Ishikawa (cell line): ENCODE measurements at regions not wholly inside any gene's neighbourhood (a gene's known extent, or its start where the extent isn't known, plus 50 kb on each side); places are given as distances from the start of the nearest gene placed in this dataset.

ENCODE experiments used
- CEBPB ChIP-seq: IDR thresholded peaks from 2 replicates; pipeline ENCODE4 v1.6.1; 2012
- CREB1 ChIP-seq: IDR thresholded peaks from 2 replicates; pipeline ENCODE4 v1.6.1; 2012; ENCODE audit warnings: low read depth
- EGR1 ChIP-seq: IDR thresholded peaks from 2 replicates; pipeline ENCODE4 v1.6.1; 2012
- EP300 ChIP-seq: IDR thresholded peaks from 2 replicates; pipeline ENCODE4 v1.6.1; 2012; ENCODE audit warnings: borderline replicate concordance
- FOXM1 ChIP-seq: IDR thresholded peaks from 2 replicates; pipeline ENCODE4 v1.6.1; 2012; ENCODE audit warnings: low read depth, borderline replicate concordance
- RAD21 ChIP-seq: IDR thresholded peaks from 2 replicates; pipeline ENCODE4 v1.6.1; 2012; ENCODE audit warnings: low read depth
- TAF1 ChIP-seq: IDR thresholded peaks from 2 replicates; pipeline ENCODE4 v1.6.1; 2012; ENCODE audit warnings: low read depth, mild to moderate bottlenecking
- TCF12 ChIP-seq: IDR thresholded peaks from 2 replicates; pipeline ENCODE4 v1.6.1; 2012; ENCODE audit warnings: low read depth
- TEAD4 ChIP-seq: IDR thresholded peaks from 2 replicates; pipeline ENCODE4 v1.6.1; 2012
- YY1 ChIP-seq: IDR thresholded peaks from 2 replicates; pipeline ENCODE4 v1.6.1; 2012; ENCODE audit warnings: low read depth
- TF ChIP-seq, protein P1 (sequence below): IDR thresholded peaks from 2 replicates; pipeline ENCODE4 v1.6.1; 2012; ENCODE audit warnings: low read depth, mild to moderate bottlenecking
- TF ChIP-seq, protein P2 (sequence below): IDR thresholded peaks from 2 replicates; pipeline ENCODE4 v1.6.1; 2012
- TF ChIP-seq, protein P3 (sequence below): IDR thresholded peaks from 2 replicates; pipeline ENCODE4 v1.6.1; 2012

DNA sequence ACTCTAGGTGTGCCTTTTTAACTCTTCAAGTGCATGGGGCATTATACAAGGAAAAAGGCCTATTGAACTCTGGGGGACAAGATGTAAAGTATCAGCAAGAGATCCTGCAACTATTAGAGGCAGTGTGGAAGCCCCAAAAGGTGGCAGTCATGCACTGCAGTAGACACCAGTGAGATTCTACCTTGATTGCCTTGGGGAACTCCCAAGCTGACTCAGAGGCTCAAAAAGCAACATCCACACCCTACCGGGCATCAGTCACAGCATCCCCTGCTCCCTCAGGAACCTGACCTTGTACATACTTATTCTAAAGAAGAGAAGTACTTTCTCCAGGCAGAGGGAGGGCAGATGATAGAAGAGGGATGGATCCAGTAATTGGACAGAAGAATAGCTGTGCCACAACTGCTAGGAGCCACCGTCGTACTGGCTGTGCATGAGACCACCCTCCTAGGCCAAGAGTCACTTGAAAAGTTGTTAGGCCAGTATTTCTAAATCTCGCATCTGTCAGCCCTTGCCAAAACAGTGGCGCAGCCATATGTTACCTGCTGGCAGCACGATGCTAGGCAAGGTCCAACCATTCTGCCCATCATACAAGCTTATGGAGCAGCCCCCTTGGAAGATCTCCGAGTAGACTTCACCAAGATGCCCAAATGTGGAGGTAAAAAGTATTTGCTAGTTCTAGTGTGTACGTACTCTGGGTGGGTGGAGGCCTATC lies 523.1 kb upstream of the FRG2C start:
- TF ChIP-seq TAF1, result no peak
- no peak for TF ChIP-seq EP300
- no peak for TF ChIP-seq EGR1
- TF ChIP-seq, protein P1, sequence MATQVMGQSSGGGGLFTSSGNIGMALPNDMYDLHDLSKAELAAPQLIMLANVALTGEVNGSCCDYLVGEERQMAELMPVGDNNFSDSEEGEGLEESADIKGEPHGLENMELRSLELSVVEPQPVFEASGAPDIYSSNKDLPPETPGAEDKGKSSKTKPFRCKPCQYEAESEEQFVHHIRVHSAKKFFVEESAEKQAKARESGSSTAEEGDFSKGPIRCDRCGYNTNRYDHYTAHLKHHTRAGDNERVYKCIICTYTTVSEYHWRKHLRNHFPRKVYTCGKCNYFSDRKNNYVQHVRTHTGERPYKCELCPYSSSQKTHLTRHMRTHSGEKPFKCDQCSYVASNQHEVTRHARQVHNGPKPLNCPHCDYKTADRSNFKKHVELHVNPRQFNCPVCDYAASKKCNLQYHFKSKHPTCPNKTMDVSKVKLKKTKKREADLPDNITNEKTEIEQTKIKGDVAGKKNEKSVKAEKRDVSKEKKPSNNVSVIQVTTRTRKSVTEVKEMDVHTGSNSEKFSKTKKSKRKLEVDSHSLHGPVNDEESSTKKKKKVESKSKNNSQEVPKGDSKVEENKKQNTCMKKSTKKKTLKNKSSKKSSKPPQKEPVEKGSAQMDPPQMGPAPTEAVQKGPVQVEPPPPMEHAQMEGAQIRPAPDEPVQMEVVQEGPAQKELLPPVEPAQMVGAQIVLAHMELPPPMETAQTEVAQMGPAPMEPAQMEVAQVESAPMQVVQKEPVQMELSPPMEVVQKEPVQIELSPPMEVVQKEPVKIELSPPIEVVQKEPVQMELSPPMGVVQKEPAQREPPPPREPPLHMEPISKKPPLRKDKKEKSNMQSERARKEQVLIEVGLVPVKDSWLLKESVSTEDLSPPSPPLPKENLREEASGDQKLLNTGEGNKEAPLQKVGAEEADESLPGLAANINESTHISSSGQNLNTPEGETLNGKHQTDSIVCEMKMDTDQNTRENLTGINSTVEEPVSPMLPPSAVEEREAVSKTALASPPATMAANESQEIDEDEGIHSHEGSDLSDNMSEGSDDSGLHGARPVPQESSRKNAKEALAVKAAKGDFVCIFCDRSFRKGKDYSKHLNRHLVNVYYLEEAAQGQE, result no peak
- TF ChIP-seq TCF12, result no peak
- TF ChIP-seq YY1, result no peak
- TF ChIP-seq RAD21, result no peak
- TF ChIP-seq, protein P2, sequence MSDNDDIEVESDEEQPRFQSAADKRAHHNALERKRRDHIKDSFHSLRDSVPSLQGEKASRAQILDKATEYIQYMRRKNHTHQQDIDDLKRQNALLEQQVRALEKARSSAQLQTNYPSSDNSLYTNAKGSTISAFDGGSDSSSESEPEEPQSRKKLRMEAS, result no peak
- no peak for TF ChIP-seq TEAD4
- no peak for TF ChIP-seq CEBPB
- TF ChIP-seq, protein P3, sequence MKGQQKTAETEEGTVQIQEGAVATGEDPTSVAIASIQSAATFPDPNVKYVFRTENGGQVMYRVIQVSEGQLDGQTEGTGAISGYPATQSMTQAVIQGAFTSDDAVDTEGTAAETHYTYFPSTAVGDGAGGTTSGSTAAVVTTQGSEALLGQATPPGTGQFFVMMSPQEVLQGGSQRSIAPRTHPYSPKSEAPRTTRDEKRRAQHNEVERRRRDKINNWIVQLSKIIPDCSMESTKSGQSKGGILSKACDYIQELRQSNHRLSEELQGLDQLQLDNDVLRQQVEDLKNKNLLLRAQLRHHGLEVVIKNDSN, result no peak
- no peak for TF ChIP-seq FOXM1
- no peak for TF ChIP-seq CREB1
